Esophagus squamous epithelium (tissue), 5 donors: ENCODE measurements at regions not wholly inside any gene's neighbourhood (a gene's known extent, or its start where the extent isn't known, plus 50 kb on each side); places are given as distances from the start of the nearest gene placed in this dataset.
"Not testable (repeated sequence)": the region's sequence is repeated elsewhere in the genome, so short reads cannot be mapped to it uniquely, and the experiment has no call there.

Source experiments
- DNase-seq: peaks from one replicate; lab custom pipeline; 2025; lab: John Stamatoyannopoulos, UW
- H3K27ac ChIP-seq, 4 donors: fragments of 200-600 bp; sonication (generic); one replicate each; pipeline ENCODE4 v1.5.1; 2016 to 2019; ENCODE audit warnings: mild to moderate bottlenecking in 1 of 4
- H3K27me3 ChIP-seq, 4 donors: fragments of 200-600 bp; sonication (generic); 1 replicate in 3 of 4; 2 replicates in 1 of 4; pipeline versions ENCODE4 v1.5.1 to v1.6.0; 2017 to 2021; ENCODE audit warnings: antibody characterized with exemption in 1 of 4
- H3K36me3 ChIP-seq, 3 donors: fragments of 200-600 bp; sonication (generic); one replicate each; pipeline ENCODE4 v1.5.1; 2016 to 2019
- H3K4me1 ChIP-seq, 3 donors: fragments of 200-600 bp; sonication (generic); one replicate each; pipeline ENCODE4 v1.5.1; 2017 to 2019
- H3K4me3 ChIP-seq, 4 donors: fragments of 200-600 bp; sonication (generic); 1 replicate in 3 of 4; 2 replicates in 1 of 4; pipeline ENCODE4 v1.5.1; 2016 to 2019; ENCODE audit warnings: mild to moderate bottlenecking in 2 of 4, moderate library complexity in 1 of 4
- H3K9me3 ChIP-seq, 3 donors: fragments of 200-600 bp; sonication (generic); one replicate each; pipeline ENCODE4 v1.5.1; 2016 to 2019
- POLR2A ChIP-seq, 4 donors: fragments of 450-650 bp; IDR thresholded peaks; one replicate each; pipeline ENCODE4 v1.6.1; 2017; ENCODE audit warnings: antibody characterized with exemption in 4 of 4, mild to moderate bottlenecking in 4 of 4, moderate library complexity in 3 of 4
- WGBS, 2 donors: methylation state at CpG; one replicate each; pipeline ENCODE4 v1.1.5; 2018; 5-methylcytosine and 5-hydroxymethylcytosine counted together
- intact Hi-C: fragments of 100-400 bp; cut with DNase I; formaldehyde crosslinking; loops from one replicate; pipeline ENCODE4 v1.15.0; 2022
- TF ChIP-seq, protein P1 (sequence below), 6 experiments: fragments of 450-650 bp in 4 of 6; fragments of 200-600 bp in 2 of 6; sonication (generic) in 2 of 6; IDR thresholded peaks; one replicate each; pipeline ENCODE4 v1.5.1; 2016 to 2019; ENCODE audit warnings: antibody characterized with exemption in 6 of 6, mild to moderate bottlenecking in 4 of 6, moderate library complexity in 4 of 6
- donor health status: DM: yes; HTN: yes; CAD: no.

DNA sequence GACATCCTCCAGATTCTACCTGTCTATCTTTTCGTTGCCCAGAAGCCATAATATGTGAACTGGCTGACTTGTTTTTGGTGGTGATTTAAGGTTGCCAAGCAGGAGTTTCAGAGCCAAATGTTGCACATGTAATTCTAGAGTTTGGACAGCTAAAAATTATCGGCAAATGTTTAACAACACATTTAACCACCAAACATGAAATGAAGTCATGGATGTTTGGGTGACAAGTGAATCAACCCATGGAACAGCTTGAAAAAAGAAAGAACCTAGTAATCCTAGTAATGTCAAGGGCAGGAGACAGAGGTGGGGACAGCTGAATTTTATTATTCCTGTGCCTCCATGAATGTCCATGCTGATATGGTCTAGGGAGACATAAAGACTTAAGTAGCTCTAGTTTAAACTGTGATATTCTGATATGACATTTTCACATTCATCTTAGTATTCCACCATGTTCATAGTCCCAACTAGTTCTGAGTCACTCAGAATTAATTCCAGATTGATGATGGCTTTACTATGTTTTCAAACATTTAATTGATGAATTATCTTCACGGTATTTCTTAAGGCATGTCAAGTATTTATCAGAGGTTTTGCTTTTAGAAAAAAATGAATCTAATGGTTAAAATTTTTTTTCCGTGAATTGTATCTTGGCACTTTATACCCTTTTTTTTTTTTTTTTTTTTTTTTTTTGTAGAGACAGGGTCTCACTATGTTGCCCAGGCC, 101.7 kb downstream of the SOCS6 start:
- TF ChIP-seq POLR2A (IDR thresholded peaks at IDR 0.05): no peak
- TF ChIP-seq, protein P1, sequence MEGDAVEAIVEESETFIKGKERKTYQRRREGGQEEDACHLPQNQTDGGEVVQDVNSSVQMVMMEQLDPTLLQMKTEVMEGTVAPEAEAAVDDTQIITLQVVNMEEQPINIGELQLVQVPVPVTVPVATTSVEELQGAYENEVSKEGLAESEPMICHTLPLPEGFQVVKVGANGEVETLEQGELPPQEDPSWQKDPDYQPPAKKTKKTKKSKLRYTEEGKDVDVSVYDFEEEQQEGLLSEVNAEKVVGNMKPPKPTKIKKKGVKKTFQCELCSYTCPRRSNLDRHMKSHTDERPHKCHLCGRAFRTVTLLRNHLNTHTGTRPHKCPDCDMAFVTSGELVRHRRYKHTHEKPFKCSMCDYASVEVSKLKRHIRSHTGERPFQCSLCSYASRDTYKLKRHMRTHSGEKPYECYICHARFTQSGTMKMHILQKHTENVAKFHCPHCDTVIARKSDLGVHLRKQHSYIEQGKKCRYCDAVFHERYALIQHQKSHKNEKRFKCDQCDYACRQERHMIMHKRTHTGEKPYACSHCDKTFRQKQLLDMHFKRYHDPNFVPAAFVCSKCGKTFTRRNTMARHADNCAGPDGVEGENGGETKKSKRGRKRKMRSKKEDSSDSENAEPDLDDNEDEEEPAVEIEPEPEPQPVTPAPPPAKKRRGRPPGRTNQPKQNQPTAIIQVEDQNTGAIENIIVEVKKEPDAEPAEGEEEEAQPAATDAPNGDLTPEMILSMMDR (IDR thresholded peaks at IDR 0.05): no peak

DNA sequence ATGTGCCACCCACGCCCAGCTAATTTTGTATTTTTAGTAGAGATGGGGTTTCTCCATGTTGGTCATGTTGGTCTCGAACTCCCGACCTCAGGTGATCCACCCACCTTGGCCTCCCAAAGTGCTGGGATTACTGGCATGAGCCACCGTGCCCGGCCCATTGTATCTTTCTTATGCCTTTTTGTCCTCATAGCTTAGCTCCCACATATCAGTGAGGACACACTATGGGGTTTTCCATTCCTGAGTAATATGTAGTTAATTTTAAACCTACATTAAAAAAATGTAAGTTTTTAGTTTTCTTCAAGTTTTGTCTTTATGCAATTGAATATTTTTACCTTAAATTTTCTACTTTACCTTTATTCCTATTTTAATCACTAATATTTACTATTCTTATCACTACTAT, 100.2 kb downstream of the SOCS6 start:
- intact Hi-C loops: not testable (repeated sequence)
- 89 to 92% methylated on average over 5 of the region's 5 CpGs for WGBS, 2 donors

More for the DNA sequence above, 101.7 kb downstream of the SOCS6 start:
- H3K27me3 ChIP-seq: no peaks in the 10 kb centered on the region
- H3K36me3 ChIP-seq: no peaks in the 10 kb centered on the region
- intact Hi-C loops: no loop called here
- no peak for DNase-seq
- H3K4me1 ChIP-seq: no peaks in the 10 kb centered on the region
- no peak overlapping the region for H3K4me3 ChIP-seq
- H3K27ac ChIP-seq: no peak overlapping the region
- 62 to 69% methylated on average over 4 of the region's 4 CpGs for WGBS, 2 donors
- no peaks in the 10 kb centered on the region for H3K9me3 ChIP-seq

DNA sequence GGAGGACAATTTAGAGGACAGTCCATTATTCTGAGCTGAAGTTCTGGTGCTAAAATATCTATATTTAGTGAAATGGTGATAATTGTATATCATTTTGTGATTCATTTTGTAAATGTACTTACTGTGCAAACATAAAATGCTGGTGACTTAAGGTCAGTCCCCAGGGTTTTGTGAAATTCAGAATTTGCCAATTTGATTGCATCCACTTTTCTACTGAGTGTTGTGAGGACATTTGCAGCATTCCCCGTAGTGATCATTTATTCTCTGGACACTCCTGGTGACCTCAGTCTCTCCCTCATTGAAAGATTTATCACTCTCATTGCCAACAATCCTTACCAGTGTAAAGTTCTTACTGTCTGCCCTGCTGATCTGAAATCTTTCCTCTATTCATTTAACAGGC, 98.2 kb downstream of the SOCS6 start:
- Histone ChIP-seq H3K9me3 (no peaks in the 10 kb centered on the region), H3K27me3 (no peaks in the 10 kb centered on the region), H3K36me3 (no peaks in the 10 kb centered on the region), H3K4me3 (no peak overlapping the region), H3K27ac (no peak overlapping the region), H3K4me1 (peaks cover 0 to 11% (median 0%) of the 10 kb centered on the region in 3 donors)
- TF ChIP-seq, protein P1 (IDR thresholded peaks at IDR 0.05): no peak
- no peak for TF ChIP-seq POLR2A (IDR thresholded peaks at IDR 0.05)
- intact Hi-C loops: no loop called here
- no peak for DNase-seq
- 80 to 90% methylated on average over 1 of the region's 1 CpG for WGBS, 2 donors

More for the DNA sequence above, 100.2 kb downstream of the SOCS6 start:
- not testable (repeated sequence) for H3K27ac ChIP-seq, H3K4me1 ChIP-seq, H3K4me3 ChIP-seq, H3K36me3 ChIP-seq, DNase-seq, H3K27me3 ChIP-seq, H3K9me3 ChIP-seq

DNA sequence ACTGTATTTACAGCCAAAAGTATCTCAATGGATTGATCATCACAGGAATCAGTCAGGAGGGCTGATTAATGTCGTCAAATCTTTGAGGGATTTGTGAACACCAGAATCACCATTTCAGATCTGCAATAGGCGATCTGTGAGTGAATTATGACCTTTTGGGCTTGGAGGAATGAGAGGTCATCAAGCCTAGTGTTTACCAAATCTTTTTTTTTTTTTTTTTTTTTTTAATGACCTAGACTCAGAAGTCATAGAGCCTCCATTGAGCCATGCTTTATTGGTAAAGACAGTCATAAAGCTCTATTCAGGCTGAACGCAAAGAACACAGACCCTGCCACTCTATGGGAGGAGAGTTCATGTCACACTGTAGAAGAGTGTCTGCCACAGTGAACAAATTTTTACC, 97.7 kb downstream of the SOCS6 start:
- intact Hi-C loops: no loop called here
- H3K9me3 ChIP-seq: no peaks in the 10 kb centered on the region
- no peak for TF ChIP-seq POLR2A (IDR thresholded peaks at IDR 0.05)
- TF ChIP-seq, protein P1 (IDR thresholded peaks at IDR 0.05): no peak
- peaks cover 0 to 16% (median 1%) of the 10 kb centered on the region in 3 donors for H3K4me1 ChIP-seq
- H3K4me3 ChIP-seq: no peak overlapping the region
- H3K27me3 ChIP-seq: no peaks in the 10 kb centered on the region
- WGBS, 2 donors: 82 to 85% methylated on average over 3 of the region's 3 CpGs
- no peak overlapping the region for H3K27ac ChIP-seq
- no peak for DNase-seq
- H3K36me3 ChIP-seq: no peaks in the 10 kb centered on the region

DNA sequence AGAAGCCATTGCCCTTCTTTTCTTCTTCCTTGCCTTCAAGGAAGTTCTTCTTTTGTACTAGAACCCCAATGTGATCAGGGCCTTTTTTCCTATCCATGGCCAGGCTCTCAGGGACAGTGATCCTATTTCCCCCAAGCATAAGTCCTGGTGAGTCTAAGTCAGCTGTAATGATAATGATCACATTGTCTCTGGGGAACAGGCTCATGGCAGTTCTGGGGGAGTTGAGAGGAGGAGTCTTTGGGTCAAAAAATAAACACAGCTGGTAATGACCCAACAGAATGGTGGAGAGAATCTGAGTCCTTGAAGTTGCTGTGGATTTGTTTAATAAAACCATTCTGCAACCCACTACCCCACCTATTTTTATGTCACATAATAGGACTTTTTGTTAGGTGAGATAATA, 96.6 kb downstream of the SOCS6 start:
- Histone ChIP-seq H3K27me3 (no peaks in the 10 kb centered on the region), H3K27ac (no peak overlapping the region), H3K36me3 (no peaks in the 10 kb centered on the region), H3K9me3 (no peaks in the 10 kb centered on the region), H3K4me3 (no peak overlapping the region), H3K4me1 (peaks cover 0 to 21% (median 3%) of the 10 kb centered on the region in 3 donors)
- DNase-seq: no peak
- TF ChIP-seq, protein P1 (IDR thresholded peaks at IDR 0.05): no peak
- no peak for TF ChIP-seq POLR2A (IDR thresholded peaks at IDR 0.05)
- intact Hi-C loops: no loop called here
